ENCODE measurements at regions not wholly inside any gene's neighbourhood (a gene's known extent, or its start where the extent isn't known, plus 50 kb on each side); places are given as distances from the start of the nearest gene placed in this dataset.
"Not testable (repeated sequence)": the region's sequence is repeated elsewhere in the genome, so short reads cannot be mapped to it uniquely, and the experiment has no call there.

DNA sequence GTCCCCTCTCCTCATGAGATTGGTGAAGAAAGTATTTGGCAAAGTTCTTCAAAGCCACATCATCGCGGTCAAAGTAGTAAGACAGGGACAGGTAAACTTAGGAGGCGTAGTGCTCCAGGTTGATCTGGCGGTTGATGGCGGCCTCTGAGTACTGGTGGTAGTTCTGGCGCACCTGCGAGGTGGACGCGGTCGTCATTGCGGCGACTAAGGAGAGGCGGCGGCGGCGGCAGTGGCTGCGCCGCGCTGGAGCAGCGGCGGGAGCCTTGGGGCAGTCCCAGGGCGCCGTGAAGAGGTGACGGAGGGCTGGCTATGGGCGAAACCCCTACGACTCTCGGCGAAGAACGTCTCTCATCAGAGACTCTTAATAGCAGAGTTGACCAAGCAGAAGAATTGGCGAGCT lies 107.2 kb upstream of the UBE2E3 start:
- H3K4me3 ChIP-seq (ENCODE audit: low read length): no peak overlapping the region
- TF ChIP-seq, protein P1, sequence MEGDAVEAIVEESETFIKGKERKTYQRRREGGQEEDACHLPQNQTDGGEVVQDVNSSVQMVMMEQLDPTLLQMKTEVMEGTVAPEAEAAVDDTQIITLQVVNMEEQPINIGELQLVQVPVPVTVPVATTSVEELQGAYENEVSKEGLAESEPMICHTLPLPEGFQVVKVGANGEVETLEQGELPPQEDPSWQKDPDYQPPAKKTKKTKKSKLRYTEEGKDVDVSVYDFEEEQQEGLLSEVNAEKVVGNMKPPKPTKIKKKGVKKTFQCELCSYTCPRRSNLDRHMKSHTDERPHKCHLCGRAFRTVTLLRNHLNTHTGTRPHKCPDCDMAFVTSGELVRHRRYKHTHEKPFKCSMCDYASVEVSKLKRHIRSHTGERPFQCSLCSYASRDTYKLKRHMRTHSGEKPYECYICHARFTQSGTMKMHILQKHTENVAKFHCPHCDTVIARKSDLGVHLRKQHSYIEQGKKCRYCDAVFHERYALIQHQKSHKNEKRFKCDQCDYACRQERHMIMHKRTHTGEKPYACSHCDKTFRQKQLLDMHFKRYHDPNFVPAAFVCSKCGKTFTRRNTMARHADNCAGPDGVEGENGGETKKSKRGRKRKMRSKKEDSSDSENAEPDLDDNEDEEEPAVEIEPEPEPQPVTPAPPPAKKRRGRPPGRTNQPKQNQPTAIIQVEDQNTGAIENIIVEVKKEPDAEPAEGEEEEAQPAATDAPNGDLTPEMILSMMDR (conservative IDR thresholded peaks at IDR 0.05; ENCODE audit: low read length): no peak
- no peak for DNase-seq (ENCODE audit: low read depth)

DNA sequence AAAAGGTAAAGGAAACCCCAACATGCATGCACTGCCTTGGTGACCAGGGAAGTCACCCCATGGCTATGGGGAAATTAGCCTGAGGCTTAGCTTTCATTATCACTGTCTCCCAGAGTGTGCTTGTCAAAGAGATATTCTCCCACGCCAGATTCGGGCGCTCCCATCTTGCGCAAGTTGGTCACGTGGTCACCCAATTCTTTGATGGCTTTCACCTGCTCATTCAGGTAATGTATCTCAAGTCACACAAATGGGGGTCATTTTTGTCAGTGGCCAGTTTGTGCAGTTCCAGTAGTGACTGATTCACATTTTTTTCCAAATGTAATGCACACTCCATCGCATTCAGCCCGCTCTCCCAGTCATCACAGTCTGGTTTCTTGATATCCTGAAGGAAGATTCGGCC lies 107.6 kb upstream of the UBE2E3 start:
- not testable (repeated sequence) for H3K4me3 ChIP-seq (ENCODE audit: low read length)

DNA sequence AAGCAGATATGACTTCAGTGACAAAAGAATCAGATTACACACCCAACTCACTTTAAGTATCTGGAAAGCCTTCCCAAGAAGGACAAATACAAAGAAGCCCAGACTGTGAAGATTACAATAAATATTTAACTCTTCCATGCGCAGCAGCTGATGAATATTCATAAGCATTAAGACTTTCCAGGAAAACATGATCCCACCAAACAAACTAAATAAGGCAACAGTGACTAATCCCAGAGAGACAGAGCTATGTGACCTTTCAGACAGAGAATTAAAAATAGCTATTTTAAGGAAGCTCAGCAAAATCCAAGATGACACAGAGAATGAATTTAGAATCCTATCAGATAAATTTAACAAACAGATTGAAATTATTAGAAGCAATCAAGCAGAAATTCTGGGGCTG lies 108.2 kb upstream of the UBE2E3 start:
- peak; percentile 21 for DNase-seq (ENCODE audit: low read depth)
- no peak overlapping the region for H3K4me3 ChIP-seq (ENCODE audit: low read length)
- TF ChIP-seq, protein P1 (conservative IDR thresholded peaks at IDR 0.05; ENCODE audit: low read length): no peak

More for the DNA sequence above, 107.6 kb upstream of the UBE2E3 start:
- DNase-seq (ENCODE audit: low read depth): not testable (repeated sequence)

DNA sequence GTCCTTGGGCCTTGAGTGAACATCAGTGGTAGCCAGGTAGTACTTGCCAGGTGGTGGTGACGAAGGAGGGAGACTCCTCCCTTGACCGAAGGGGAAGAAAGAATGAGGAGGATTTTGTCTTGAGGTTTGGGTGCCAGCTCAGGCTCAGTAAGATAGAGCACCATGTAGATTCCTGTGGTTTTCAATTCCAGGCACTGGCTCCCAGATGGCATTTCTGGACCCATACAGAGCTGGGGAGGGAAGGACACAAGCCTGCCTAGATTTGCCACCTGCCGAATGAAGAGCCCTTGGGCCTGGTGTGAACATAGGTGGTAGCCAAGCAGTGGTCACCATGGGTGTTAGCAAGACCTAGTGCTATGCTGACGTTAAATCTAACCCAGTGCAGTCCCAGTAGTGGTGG lies 108.8 kb upstream of the UBE2E3 start:
- TF ChIP-seq, protein P1 (conservative IDR thresholded peaks at IDR 0.05; ENCODE audit: low read length): no peak
- no peak overlapping the region for H3K4me3 ChIP-seq (ENCODE audit: low read length)
- peak; percentile 12 for DNase-seq (ENCODE audit: low read depth)

DNA sequence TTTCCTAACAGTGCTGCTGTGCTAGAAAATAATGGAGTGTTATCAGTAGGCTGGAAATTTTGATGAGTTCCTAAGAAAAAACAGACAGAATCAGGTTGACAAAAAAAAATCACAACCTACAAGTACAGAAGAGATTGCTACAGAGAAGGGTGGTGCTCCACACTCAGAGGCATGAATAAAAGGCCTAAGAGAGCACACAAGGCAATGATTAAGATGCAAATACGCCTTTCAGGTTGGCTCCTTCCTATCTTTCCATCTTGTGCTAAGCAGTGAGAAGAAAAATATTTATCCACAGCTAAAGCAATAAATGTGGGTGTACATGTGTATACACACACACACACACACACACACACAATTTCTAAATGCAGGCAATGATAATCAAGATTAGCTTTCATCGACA lies 130.6 kb upstream of the UBE2E3 start:
- no peak overlapping the region for H3K4me3 ChIP-seq (ENCODE audit: low read length)
- TF ChIP-seq, protein P1 (conservative IDR thresholded peaks at IDR 0.05; ENCODE audit: low read length): no peak
- DNase-seq (ENCODE audit: low read depth): no peak

DNA sequence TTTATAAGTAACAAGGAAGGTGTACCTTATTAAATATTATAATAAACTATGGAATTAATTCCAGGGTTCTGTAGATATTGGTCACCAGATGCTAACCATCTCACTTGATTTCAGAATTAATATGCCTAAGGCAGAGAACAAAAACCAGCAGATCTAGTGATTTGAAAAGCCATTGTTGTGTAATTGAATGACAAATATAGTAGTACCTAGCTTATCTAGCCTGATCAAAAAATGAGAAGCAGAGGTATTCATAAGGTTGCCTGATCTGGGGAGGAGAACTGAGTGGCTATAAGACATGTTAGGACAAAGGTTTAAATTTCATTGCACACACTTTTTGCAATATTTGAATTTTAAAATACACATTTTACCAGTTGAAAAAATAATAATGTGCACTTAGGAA lies 132.0 kb upstream of the UBE2E3 start:
- no peak for DNase-seq (ENCODE audit: low read depth)
- H3K4me3 ChIP-seq (ENCODE audit: low read length): no peak overlapping the region
- TF ChIP-seq, protein P1 (conservative IDR thresholded peaks at IDR 0.05; ENCODE audit: low read length): no peak

DNA sequence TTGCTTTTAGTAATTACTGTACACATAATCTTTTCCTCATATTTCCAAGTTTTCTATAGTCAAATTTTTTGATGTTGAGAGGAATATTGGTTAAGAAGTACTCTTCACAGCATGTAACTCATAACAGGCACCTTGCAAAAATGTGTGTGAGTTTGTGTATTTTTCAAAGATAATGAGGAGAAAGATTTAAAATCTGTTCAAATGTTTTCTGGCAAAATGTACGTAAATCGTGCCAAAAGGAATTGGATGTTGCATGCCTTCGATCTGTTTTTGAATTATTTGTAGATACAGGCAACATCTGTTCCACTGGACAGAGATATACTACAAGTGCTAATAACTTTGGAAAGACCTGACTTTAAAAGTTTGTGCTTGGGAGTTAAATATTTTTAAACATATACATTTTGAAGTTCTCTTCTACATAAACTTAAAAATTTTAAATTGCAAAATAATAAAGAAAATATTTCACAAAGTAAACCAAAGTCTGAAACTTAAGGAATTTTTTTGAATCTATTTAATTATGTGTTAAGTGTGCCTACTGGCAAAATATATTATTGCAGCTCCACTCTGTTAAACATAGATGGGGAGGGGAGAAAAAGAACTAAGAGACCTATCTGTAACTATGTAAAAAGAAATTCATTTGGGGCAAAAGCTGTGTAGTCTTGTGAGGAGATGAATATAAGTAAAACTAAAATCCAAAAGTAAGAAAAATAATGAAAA lies 133.5 kb upstream of the UBE2E3 start:
- no peak overlapping the region for H3K4me3 ChIP-seq (ENCODE audit: low read length)
- no peak for DNase-seq (ENCODE audit: low read depth)
- TF ChIP-seq, protein P1 (conservative IDR thresholded peaks at IDR 0.05; ENCODE audit: low read length): no peak
